ENCODE measurements at regions not wholly inside any gene's neighbourhood (a gene's known extent, or its start where the extent isn't known, plus 50 kb on each side); places are given as distances from the start of the nearest gene placed in this dataset.

- no peak for TF ChIP-seq CTCF (IDR thresholded peaks at IDR 0.05; ENCODE audit: insufficient read depth, low read length, poor library complexity, severe bottlenecking)
- no peak for TF ChIP-seq EZH2phosphoT487 (conservative IDR thresholded peaks at IDR 0.05; ENCODE audit: low read length)
Observed at GRCh38 chr4:120318196-120318846, 251.7 kb upstream of the MAD2L1 start.
